Esophagus squamous epithelium (tissue), 5 donors: ENCODE measurements at regions not wholly inside any gene's neighbourhood (a gene's known extent, or its start where the extent isn't known, plus 50 kb on each side); places are given as distances from the start of the nearest gene placed in this dataset.

Experiments used
- DNase-seq: peaks from one replicate; lab custom pipeline; 2025; lab: John Stamatoyannopoulos, UW
- H3K27ac ChIP-seq, 4 donors: fragments of 200-600 bp; sonication (generic); one replicate each; pipeline ENCODE4 v1.5.1; 2016 to 2019; ENCODE audit warnings: mild to moderate bottlenecking in 1 of 4
- H3K27me3 ChIP-seq, 4 donors: fragments of 200-600 bp; sonication (generic); 1 replicate in 3 of 4; 2 replicates in 1 of 4; pipeline versions ENCODE4 v1.5.1 to v1.6.0; 2017 to 2021; ENCODE audit warnings: antibody characterized with exemption in 1 of 4
- H3K36me3 ChIP-seq, 3 donors: fragments of 200-600 bp; sonication (generic); one replicate each; pipeline ENCODE4 v1.5.1; 2016 to 2019
- H3K4me1 ChIP-seq, 3 donors: fragments of 200-600 bp; sonication (generic); one replicate each; pipeline ENCODE4 v1.5.1; 2017 to 2019
- H3K4me3 ChIP-seq, 4 donors: fragments of 200-600 bp; sonication (generic); 1 replicate in 3 of 4; 2 replicates in 1 of 4; pipeline ENCODE4 v1.5.1; 2016 to 2019; ENCODE audit warnings: mild to moderate bottlenecking in 2 of 4, moderate library complexity in 1 of 4
- H3K9me3 ChIP-seq, 3 donors: fragments of 200-600 bp; sonication (generic); one replicate each; pipeline ENCODE4 v1.5.1; 2016 to 2019
- POLR2A ChIP-seq, 4 donors: fragments of 450-650 bp; IDR thresholded peaks; one replicate each; pipeline ENCODE4 v1.6.1; 2017; ENCODE audit warnings: antibody characterized with exemption in 4 of 4, mild to moderate bottlenecking in 4 of 4, moderate library complexity in 3 of 4
- WGBS, 2 donors: methylation state at CpG; one replicate each; pipeline ENCODE4 v1.1.5; 2018; 5-methylcytosine and 5-hydroxymethylcytosine counted together
- intact Hi-C: fragments of 100-400 bp; cut with DNase I; formaldehyde crosslinking; loops from one replicate; pipeline ENCODE4 v1.15.0; 2022
- TF ChIP-seq, protein P1 (sequence below), 6 experiments: fragments of 450-650 bp in 4 of 6; fragments of 200-600 bp in 2 of 6; sonication (generic) in 2 of 6; IDR thresholded peaks; one replicate each; pipeline ENCODE4 v1.5.1; 2016 to 2019; ENCODE audit warnings: antibody characterized with exemption in 6 of 6, mild to moderate bottlenecking in 4 of 6, moderate library complexity in 4 of 6
- donor health status: DM: yes; HTN: yes; CAD: no.

- 29 to 42% methylated on average over 4 of the region's 4 CpGs for WGBS, 2 donors
- Histone ChIP-seq H3K9me3 (no peaks in the 10 kb centered on the region), H3K4me1 (no peaks in the 10 kb centered on the region), H3K4me3 (no peak overlapping the region), H3K27ac (no peak overlapping the region), H3K27me3 (no peaks in the 10 kb centered on the region), H3K36me3 (no peaks in the 10 kb centered on the region)
- intact Hi-C loops = no loop called here
- no peak for DNase-seq
- TF ChIP-seq, protein P1, sequence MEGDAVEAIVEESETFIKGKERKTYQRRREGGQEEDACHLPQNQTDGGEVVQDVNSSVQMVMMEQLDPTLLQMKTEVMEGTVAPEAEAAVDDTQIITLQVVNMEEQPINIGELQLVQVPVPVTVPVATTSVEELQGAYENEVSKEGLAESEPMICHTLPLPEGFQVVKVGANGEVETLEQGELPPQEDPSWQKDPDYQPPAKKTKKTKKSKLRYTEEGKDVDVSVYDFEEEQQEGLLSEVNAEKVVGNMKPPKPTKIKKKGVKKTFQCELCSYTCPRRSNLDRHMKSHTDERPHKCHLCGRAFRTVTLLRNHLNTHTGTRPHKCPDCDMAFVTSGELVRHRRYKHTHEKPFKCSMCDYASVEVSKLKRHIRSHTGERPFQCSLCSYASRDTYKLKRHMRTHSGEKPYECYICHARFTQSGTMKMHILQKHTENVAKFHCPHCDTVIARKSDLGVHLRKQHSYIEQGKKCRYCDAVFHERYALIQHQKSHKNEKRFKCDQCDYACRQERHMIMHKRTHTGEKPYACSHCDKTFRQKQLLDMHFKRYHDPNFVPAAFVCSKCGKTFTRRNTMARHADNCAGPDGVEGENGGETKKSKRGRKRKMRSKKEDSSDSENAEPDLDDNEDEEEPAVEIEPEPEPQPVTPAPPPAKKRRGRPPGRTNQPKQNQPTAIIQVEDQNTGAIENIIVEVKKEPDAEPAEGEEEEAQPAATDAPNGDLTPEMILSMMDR (IDR thresholded peaks at IDR 0.05) = no peak
- no peak for TF ChIP-seq POLR2A (IDR thresholded peaks at IDR 0.05)
Measured at GRCh38 chr2:117635481-117635880, 179.0 kb upstream of the DDX18 start.

GRCh38 chr2:117639401-117639800 is 175.1 kb upstream of the DDX18 start:
- H3K36me3 ChIP-seq = no peaks in the 10 kb centered on the region
- no peak overlapping the region for H3K27ac ChIP-seq
- WGBS, 2 donors = 44 to 58% methylated on average over 1 of the region's 1 CpG
- intact Hi-C loops = no loop called here
- no peaks in the 10 kb centered on the region for H3K9me3 ChIP-seq
- H3K27me3 ChIP-seq = no peaks in the 10 kb centered on the region
- no peak for TF ChIP-seq POLR2A (IDR thresholded peaks at IDR 0.05)
- TF ChIP-seq, protein P1 (IDR thresholded peaks at IDR 0.05) = no peak
- no peak for DNase-seq
- H3K4me1 ChIP-seq = no peaks in the 10 kb centered on the region
- H3K4me3 ChIP-seq = no peak overlapping the region

DNA sequence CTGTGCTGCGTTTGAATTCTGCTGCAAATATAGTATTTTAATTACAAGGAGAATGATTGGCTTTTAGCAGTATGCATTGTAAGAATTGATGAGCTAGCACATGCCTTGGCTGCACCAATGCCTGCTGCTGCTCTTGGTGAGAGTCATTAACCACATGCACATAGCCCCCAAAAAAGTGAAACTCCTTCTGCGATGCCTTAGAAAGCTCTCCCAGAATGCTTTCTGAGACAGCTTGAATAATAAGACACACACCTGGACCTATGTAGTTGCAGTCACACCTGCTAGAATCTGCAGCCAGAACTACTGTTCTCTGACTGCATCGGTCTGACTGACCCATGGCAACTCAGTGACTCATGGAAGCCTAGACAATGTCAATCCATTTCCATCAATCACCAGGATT is 170.1 kb upstream of the DDX18 start:
- Histone ChIP-seq H3K9me3 (no peaks in the 10 kb centered on the region), H3K27me3 (no peaks in the 10 kb centered on the region), H3K36me3 (no peaks in the 10 kb centered on the region), H3K27ac (no peak overlapping the region), H3K4me3 (no peak overlapping the region), H3K4me1 (no peaks in the 10 kb centered on the region)
- intact Hi-C loops = no loop called here
- 45 to 68% methylated on average over 3 of the region's 3 CpGs for WGBS, 2 donors
- DNase-seq = no peak
- TF ChIP-seq POLR2A (IDR thresholded peaks at IDR 0.05) = no peak
- TF ChIP-seq, protein P1 (IDR thresholded peaks at IDR 0.05) = no peak

DNA sequence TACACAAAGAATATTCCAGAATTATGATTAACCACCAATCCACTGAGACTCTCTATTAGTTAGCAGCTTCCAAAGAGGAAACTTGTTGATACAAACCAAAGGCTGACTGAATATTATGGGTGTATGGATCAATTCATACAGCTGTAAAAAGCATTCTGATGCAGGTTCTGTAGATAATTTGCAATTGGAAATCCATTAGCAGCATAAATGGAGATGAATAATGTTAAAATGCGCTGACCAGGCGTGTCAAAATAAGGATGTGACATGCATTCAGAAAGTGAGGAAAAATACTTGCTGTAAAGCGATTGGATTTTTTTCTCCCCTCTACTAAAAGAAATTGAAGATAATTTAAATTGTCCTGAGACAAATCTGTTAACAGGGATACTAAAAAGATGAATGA is 169.0 kb upstream of the DDX18 start:
- Histone ChIP-seq H3K36me3 (no peaks in the 10 kb centered on the region), H3K27me3 (no peaks in the 10 kb centered on the region), H3K4me3 (no peak overlapping the region), H3K4me1 (no peaks in the 10 kb centered on the region), H3K27ac (no peak overlapping the region), H3K9me3 (no peaks in the 10 kb centered on the region)
- no peak for DNase-seq
- no peak for TF ChIP-seq POLR2A (IDR thresholded peaks at IDR 0.05)
- TF ChIP-seq, protein P1 (IDR thresholded peaks at IDR 0.05) = no peak
- WGBS, 2 donors = 55 to 71% methylated on average over 3 of the region's 3 CpGs
- intact Hi-C loops = no loop called here

DNA sequence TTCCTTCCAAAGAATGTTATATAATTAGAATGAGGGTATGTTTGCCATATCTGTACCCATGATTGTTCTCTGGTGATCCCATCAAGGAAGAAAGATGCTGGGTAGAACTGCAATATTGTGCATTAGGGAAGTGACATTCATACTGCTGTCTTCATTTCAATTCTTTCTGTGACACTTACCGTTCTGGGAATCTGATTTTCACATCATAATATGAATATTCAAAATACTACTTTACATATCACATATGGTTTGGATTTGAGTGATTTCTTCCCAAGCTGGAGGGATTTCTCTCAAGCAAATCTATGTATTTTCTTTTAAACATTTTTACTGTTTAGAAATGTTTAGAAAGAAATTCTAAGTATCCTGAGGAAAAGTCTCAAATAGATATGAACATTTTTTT is 168.4 kb upstream of the DDX18 start:
- 48 to 56% methylated on average over 1 of the region's 1 CpG for WGBS, 2 donors
- Histone ChIP-seq H3K27me3 (no peaks in the 10 kb centered on the region), H3K27ac (no peak overlapping the region), H3K4me1 (no peaks in the 10 kb centered on the region), H3K9me3 (no peaks in the 10 kb centered on the region), H3K4me3 (no peak overlapping the region), H3K36me3 (no peaks in the 10 kb centered on the region)
- intact Hi-C loops = no loop called here
- DNase-seq = no peak
- TF ChIP-seq POLR2A (IDR thresholded peaks at IDR 0.05) = no peak
- TF ChIP-seq, protein P1 (IDR thresholded peaks at IDR 0.05) = no peak
